Liver (tissue), 7 donors: ENCODE measurements at regions not wholly inside any gene's neighbourhood (a gene's known extent, or its start where the extent isn't known, plus 50 kb on each side); places are given as distances from the start of the nearest gene placed in this dataset.

Source experiments
- DNase-seq: peaks from one replicate; pipeline ENCODE4 v3.0.0-alpha.2; 2017; ENCODE audit warnings: low spot score
- H3K27ac ChIP-seq, 2 donors: one replicate each; pipeline ENCODE4 v1.7.0; 2013; ENCODE audit warnings: inconsistent platforms in 2 of 2, low read length in 2 of 2, control low read depth in 1 of 2, low read depth in 1 of 2, mild to moderate bottlenecking in 1 of 2
- H3K27me3 ChIP-seq, 4 donors: one replicate each; pipeline versions ENCODE4 v1.6.1 to v1.7.0; 2013; ENCODE audit warnings: low read length in 3 of 4, inconsistent platforms in 1 of 4, mild to moderate bottlenecking in 1 of 4, moderate library complexity in 1 of 4; ENCODE audit not compliant: control insufficient read depth in 4 of 4, insufficient read depth in 4 of 4
- H3K36me3 ChIP-seq, 4 donors: one replicate each; pipeline versions ENCODE4 v1.6.1 to v1.7.0; 2013; ENCODE audit warnings: low read length in 3 of 4, mild to moderate bottlenecking in 3 of 4, low read depth in 1 of 4, moderate library complexity in 1 of 4; ENCODE audit not compliant: control insufficient read depth in 4 of 4, insufficient read depth in 3 of 4
- H3K4me1 ChIP-seq, 4 donors: one replicate each; pipeline versions ENCODE4 v1.6.1 to v1.7.0; 2013; ENCODE audit warnings: low read length in 3 of 4, mild to moderate bottlenecking in 3 of 4, moderate library complexity in 1 of 4; ENCODE audit not compliant: control insufficient read depth in 4 of 4, insufficient read depth in 4 of 4
- H3K4me3 ChIP-seq, 3 donors: one replicate each; pipeline versions ENCODE4 v1.6.1 to v1.7.0; 2013; ENCODE audit warnings: low read length in 3 of 3, control low read depth in 1 of 3, low read depth in 1 of 3, mild to moderate bottlenecking in 1 of 3
- H3K9ac ChIP-seq, 2 donors: one replicate each; pipeline ENCODE4 v1.7.0; 2013; ENCODE audit warnings: low read length in 2 of 2, mild to moderate bottlenecking in 2 of 2, moderate library complexity in 2 of 2, control low read depth in 1 of 2, low read depth in 1 of 2
- H3K9me3 ChIP-seq, 4 donors: one replicate each; pipeline versions ENCODE4 v1.6.1 to v1.7.0; 2013; ENCODE audit warnings: low read length in 3 of 4; ENCODE audit not compliant: control insufficient read depth in 4 of 4
- EGR1 ChIP-seq, 2 donors: IDR thresholded peaks; 2 replicates each; pipeline ENCODE4 v1.6.1; 2016 to 2018; ENCODE audit warnings: antibody characterized with exemption in 2 of 2, low read depth in 2 of 2
- FOXA1 ChIP-seq: IDR thresholded peaks from 2 replicates; pipeline ENCODE4 v1.6.1; 2016; ENCODE audit warnings: antibody characterized with exemption
- FOXA2 ChIP-seq: IDR thresholded peaks from 2 replicates; pipeline ENCODE4 v1.6.1; 2016; ENCODE audit warnings: antibody characterized with exemption
- GABPA ChIP-seq, 2 donors: IDR thresholded peaks in 1 of 2; conservative IDR thresholded peaks in 1 of 2; 2 replicates each; pipeline ENCODE4 v1.6.1; 2016; ENCODE audit warnings: antibody characterized with exemption in 2 of 2, mild to moderate bottlenecking in 1 of 2, moderate library complexity in 1 of 2
- HNF4A ChIP-seq, 2 donors: conservative IDR thresholded peaks; 2 replicates each; pipeline ENCODE4 v1.6.1; 2016; ENCODE audit warnings: antibody characterized with exemption in 2 of 2, mild to moderate bottlenecking in 2 of 2
- HNF4G ChIP-seq: IDR thresholded peaks from 2 replicates; pipeline ENCODE4 v1.6.1; 2016; ENCODE audit warnings: antibody characterized with exemption
- JUND ChIP-seq, 2 donors: IDR thresholded peaks; 2 replicates each; pipeline ENCODE4 v1.6.1; 2016; ENCODE audit warnings: antibody characterized with exemption in 2 of 2
- MAX ChIP-seq: IDR thresholded peaks from 2 replicates; pipeline ENCODE4 v1.6.1; 2016; ENCODE audit warnings: antibody characterized with exemption
- NR2F2 ChIP-seq: IDR thresholded peaks from 2 replicates; pipeline ENCODE4 v1.6.1; 2016; ENCODE audit warnings: antibody characterized with exemption
- RAD21 ChIP-seq, 2 donors: IDR thresholded peaks; 2 replicates each; pipeline ENCODE4 v1.6.1; 2016; ENCODE audit warnings: antibody characterized with exemption in 2 of 2, mild to moderate bottlenecking in 2 of 2
- REST ChIP-seq: IDR thresholded peaks from 2 replicates; pipeline ENCODE4 v1.6.1; 2016; ENCODE audit warnings: antibody characterized with exemption, mild to moderate bottlenecking
- RXRA ChIP-seq, 2 donors: IDR thresholded peaks; 2 replicates each; pipeline ENCODE4 v1.6.1; 2017 to 2018; ENCODE audit warnings: antibody characterized with exemption in 2 of 2, mild to moderate bottlenecking in 1 of 2
- SP1 ChIP-seq: IDR thresholded peaks from 2 replicates; pipeline ENCODE4 v1.6.1; 2018; ENCODE audit warnings: antibody characterized with exemption, mild to moderate bottlenecking
- TAF1 ChIP-seq: conservative IDR thresholded peaks from 2 replicates; pipeline ENCODE4 v1.6.1; 2016; ENCODE audit warnings: antibody characterized with exemption, mild to moderate bottlenecking
- YY1 ChIP-seq: IDR thresholded peaks from 2 replicates; pipeline ENCODE4 v1.6.1; 2016; ENCODE audit warnings: antibody characterized with exemption, mild to moderate bottlenecking
- WGBS: extraction: QIAGEN DNeasy Blood & Tissue Kit; methylation state at CpG from one replicate; pipeline ENCODE4 v1.1.7; 2013; 5-methylcytosine and 5-hydroxymethylcytosine counted together
- TF ChIP-seq, protein P1 (sequence below): IDR thresholded peaks from 2 replicates; pipeline ENCODE4 v1.6.1; 2016; ENCODE audit warnings: antibody characterized with exemption
- TF ChIP-seq, protein P2 (sequence below): IDR thresholded peaks from 2 replicates; pipeline ENCODE4 v1.6.1; 2016; ENCODE audit warnings: antibody characterized with exemption
- donor health status: healthy.
- donor health status: healthy.
- donor health status: healthy.
- donor health status: healthy.

DNA sequence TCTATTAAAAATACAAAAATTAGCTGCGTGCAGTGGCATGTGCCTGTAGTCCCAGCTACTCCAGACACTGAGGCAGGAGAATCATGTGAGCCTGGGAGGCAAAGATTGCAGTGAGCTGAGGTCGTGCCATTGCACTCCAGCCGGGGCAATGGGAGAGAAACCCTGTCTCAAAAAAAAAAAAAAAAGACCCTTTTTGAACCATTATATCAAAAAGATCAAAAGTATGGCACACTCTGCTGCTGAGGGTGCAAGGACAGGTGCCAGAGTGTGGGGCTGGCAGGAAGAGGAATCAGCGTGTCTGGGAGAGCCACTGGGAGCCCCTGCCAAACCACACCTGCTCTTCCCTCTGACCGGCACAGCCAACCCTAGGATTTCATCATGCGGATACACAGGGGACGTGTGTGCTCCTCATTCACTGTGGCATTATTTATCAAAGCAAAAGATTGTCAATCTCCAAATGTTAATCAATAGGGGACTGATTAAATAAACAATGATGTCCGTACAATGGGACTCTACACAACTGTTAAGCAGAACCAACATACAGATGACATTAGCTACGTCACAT, 147.3 kb upstream of the TLE3 start:
- DNase-seq: no peak
- TF ChIP-seq HNF4A (conservative IDR thresholded peaks at IDR 0.05): peak; percentile 27 to 46
- TF ChIP-seq SP1: peak; percentile 37
- no peak for TF ChIP-seq HNF4G
- TF ChIP-seq RXRA (IDR thresholded peaks at IDR 0.05): peak; percentile 28 to 64
- TF ChIP-seq EGR1 (IDR thresholded peaks at IDR 0.05; ENCODE audit: low read depth in 2 of 2): no peak
- peak; percentile 35 to 62 for TF ChIP-seq RAD21 (IDR thresholded peaks at IDR 0.05)
- TF ChIP-seq, protein P1, sequence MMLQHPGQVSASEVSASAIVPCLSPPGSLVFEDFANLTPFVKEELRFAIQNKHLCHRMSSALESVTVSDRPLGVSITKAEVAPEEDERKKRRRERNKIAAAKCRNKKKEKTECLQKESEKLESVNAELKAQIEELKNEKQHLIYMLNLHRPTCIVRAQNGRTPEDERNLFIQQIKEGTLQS: peak; percentile 72
- H3K36me3 ChIP-seq: no peaks in the 10 kb centered on the region
- no peaks in the 10 kb centered on the region for H3K27me3 ChIP-seq
- H3K27ac ChIP-seq: no peak overlapping the region
- 61% methylated on average over 9 of the region's 9 CpGs for WGBS
- H3K9me3 ChIP-seq: no peaks in the 10 kb centered on the region
- H3K4me3 ChIP-seq: no peak overlapping the region
- peaks cover 0 to 5% (median 2%) of the 10 kb centered on the region in 4 donors for H3K4me1 ChIP-seq
- no peak overlapping the region for H3K9ac ChIP-seq

- Histone ChIP-seq H3K27me3 (no peaks in the 10 kb centered on the region), H3K9ac (no peak overlapping the region), H3K27ac (no peak overlapping the region), H3K9me3 (no peaks in the 10 kb centered on the region), H3K4me3 (no peak overlapping the region), H3K36me3 (no peaks in the 10 kb centered on the region), H3K4me1 (peaks cover 0 to 5% (median 2%) of the 10 kb centered on the region in 4 donors)
- WGBS: 90% methylated on average over 7 of the region's 7 CpGs
- TF ChIP-seq YY1 (no peak), FOXA2 (no peak), TAF1 (no peak), RXRA (IDR thresholded peaks at IDR 0.05) (no peak), EGR1 (IDR thresholded peaks at IDR 0.05; ENCODE audit: low read depth in 2 of 2) (no peak), MAX (no peak), REST (no peak), GABPA (IDR thresholded peaks at IDR 0.05 in 1 of 2, conservative IDR thresholded peaks at IDR 0.05 in 1 of 2) (no peak), FOXA1 (no peak), NR2F2 (no peak), RAD21 (IDR thresholded peaks at IDR 0.05) (no peak), JUND (IDR thresholded peaks at IDR 0.05) (no peak)
- TF ChIP-seq, protein P1: no peak
- TF ChIP-seq, protein P2, sequence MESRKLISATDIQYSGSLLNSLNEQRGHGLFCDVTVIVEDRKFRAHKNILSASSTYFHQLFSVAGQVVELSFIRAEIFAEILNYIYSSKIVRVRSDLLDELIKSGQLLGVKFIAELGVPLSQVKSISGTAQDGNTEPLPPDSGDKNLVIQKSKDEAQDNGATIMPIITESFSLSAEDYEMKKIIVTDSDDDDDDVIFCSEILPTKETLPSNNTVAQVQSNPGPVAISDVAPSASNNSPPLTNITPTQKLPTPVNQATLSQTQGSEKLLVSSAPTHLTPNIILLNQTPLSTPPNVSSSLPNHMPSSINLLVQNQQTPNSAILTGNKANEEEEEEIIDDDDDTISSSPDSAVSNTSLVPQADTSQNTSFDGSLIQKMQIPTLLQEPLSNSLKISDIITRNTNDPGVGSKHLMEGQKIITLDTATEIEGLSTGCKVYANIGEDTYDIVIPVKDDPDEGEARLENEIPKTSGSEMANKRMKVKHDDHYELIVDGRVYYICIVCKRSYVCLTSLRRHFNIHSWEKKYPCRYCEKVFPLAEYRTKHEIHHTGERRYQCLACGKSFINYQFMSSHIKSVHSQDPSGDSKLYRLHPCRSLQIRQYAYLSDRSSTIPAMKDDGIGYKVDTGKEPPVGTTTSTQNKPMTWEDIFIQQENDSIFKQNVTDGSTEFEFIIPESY: no peak
- DNase-seq: no peak
Observed at GRCh38 chr15:70243686-70244540, 146.2 kb upstream of the TLE3 start.
